ENCODE measurements at regions not wholly inside any gene's neighbourhood (a gene's known extent, or its start where the extent isn't known, plus 50 kb on each side); places are given as distances from the start of the nearest gene placed in this dataset.
"Not testable (repeated sequence)": the region's sequence is repeated elsewhere in the genome, so short reads cannot be mapped to it uniquely, and the experiment has no call there.

- DNase-seq, result no peak
These were observed 1887.8 kb upstream of the CELF4 start for GRCh38 chr18:39453356-39453755.

- no peak for DNase-seq
These were observed 1885.4 kb upstream of the CELF4 start for GRCh38 chr18:39450958-39451357.

DNA sequence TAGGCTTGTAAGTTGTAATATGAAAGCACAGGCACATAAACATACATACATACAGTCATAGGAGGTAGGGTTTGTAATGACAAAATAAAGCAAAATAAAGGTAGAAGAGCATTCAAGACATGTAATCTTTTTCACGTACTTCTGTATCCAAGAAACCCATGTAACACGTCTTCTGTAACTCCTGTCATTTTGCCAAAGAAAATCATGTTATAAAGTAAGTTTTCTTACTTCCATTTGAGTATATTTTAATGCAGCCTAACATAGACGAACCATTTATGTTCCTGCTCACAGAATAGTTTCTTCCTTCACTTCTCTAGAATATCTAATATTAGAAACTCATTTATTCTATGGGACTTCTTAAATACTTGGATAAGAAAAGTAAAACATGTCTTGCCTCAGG is 1884.0 kb upstream of the CELF4 start:
- DNase-seq, result no peak

DNA sequence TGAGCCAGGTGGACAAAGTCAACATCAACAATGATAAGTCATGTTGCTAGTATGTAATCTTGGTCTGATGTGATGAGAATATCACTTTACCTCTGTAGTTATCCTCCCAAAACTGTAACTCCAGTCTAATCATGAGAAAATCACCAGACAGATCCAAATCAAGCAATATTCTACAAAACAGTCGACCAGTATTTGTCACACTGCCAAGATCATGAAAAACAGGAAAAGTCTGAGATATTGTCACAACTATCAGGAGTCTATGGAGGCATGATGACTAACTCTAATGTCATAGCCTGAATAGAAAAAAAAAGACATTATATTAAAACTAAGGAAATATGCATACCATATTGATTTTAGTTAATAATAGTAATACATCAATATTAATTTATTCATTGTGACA is 1883.3 kb upstream of the CELF4 start:
- DNase-seq, result no peak

GRCh38 chr18:39444957-39445356 is 1879.4 kb upstream of the CELF4 start:
- DNase-seq, result not testable (repeated sequence)

DNA sequence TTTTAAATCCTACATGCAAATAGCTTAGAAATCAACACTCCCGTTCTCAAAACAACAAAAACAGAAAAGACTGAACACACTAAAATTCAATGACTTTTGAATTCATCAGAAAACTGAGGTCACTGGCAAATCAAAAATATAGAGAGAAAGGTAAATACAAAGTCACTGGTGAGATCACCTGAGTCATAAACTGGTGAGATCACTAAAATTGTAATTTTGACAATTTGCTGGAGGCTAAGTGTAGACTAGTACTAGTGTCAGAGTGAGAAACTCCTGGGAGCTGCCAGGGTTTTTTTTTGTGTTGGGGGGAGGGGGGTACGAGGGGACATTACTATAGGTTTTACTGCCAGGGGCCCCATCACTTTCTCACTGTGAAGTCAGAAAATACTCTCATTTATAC is 1876.0 kb upstream of the CELF4 start:
- DNase-seq, result no peak

- DNase-seq, result no peak
These were observed 1870.4 kb upstream of the CELF4 start for GRCh38 chr18:39435996-39436395.

GRCh38 chr18:39435209-39435608 is 1869.6 kb upstream of the CELF4 start:
- no peak for DNase-seq

GRCh38 chr18:39434223-39434920 is 1868.8 kb upstream of the CELF4 start:
- no peak for DNase-seq

DNA sequence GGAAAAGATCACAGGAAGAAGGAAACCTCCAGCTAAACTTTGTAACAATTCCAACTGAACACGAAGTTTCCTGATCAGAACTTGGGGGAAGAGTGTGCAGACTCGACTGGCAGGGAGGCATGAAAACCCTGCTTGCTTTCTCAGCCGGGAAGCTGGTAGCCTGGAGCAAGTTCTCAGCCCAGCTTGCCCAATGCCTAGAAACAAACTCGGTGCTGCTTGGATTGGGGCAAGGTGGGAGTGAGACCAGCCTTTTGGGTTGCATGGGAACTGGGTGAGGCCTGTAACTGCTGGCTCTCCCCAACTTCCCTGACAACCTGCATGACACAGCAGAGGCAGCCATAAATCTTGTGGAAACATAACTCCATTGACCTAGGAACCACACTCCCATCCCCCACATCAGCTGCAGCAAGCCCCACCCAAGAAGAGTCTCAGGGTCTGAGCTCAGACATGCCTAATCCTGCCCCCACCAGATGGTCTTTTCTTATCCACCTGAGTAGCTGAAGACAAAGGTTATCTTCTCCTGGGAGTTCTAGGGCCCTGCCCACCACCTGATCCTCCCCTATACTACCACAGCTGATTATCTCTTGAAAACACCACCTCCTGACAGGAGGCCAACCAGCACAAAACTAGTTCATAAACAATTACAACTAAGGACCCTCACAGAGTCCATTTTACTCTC is 1859.7 kb upstream of the CELF4 start:
- DNase-seq, result no peak

GRCh38 chr18:39424261-39424660 is 1858.7 kb upstream of the CELF4 start:
- DNase-seq, result no peak

GRCh38 chr18:39421276-39421675 is 1855.7 kb upstream of the CELF4 start:
- no peak for DNase-seq

- DNase-seq, result no peak
These were observed 1853.7 kb upstream of the CELF4 start for GRCh38 chr18:39419315-39419714.

- no peak for DNase-seq
These were observed 1849.9 kb upstream of the CELF4 start for GRCh38 chr18:39415471-39415870.

GRCh38 chr18:39414009-39414700 is 1848.6 kb upstream of the CELF4 start:
- no peak for DNase-seq

- DNase-seq, result no peak
These were observed 1841.3 kb upstream of the CELF4 start for GRCh38 chr18:39406941-39407340.

GRCh38 chr18:39403121-39403520 is 1837.5 kb upstream of the CELF4 start:
- DNase-seq, result no peak

GRCh38 chr18:39399662-39400061 is 1834.1 kb upstream of the CELF4 start:
- DNase-seq, result no peak

GRCh38 chr18:39396168-39396567 is 1830.6 kb upstream of the CELF4 start:
- no peak for DNase-seq

- no peak for DNase-seq
These were observed 1824.3 kb upstream of the CELF4 start for GRCh38 chr18:39389800-39390379.

- no peak for DNase-seq
These were observed 1815.3 kb upstream of the CELF4 start for GRCh38 chr18:39380866-39381265.

- no peak for DNase-seq
These were observed 1814.7 kb upstream of the CELF4 start for GRCh38 chr18:39380186-39380725.

GRCh38 chr18:39375066-39375465 is 1809.5 kb upstream of the CELF4 start:
- no peak for DNase-seq
